GM12878 (cell line): ENCODE measurements at regions not wholly inside any gene's neighbourhood (a gene's known extent, or its start where the extent isn't known, plus 50 kb on each side); places are given as distances from the start of the nearest gene placed in this dataset.

Experiments
- ATAC-seq: fragments of 200-7000 bp; cut with Tn5 transposase; 3 replicates; pipeline ENCODE4 v1.9.1; 2020; ENCODE audit warnings: mild to moderate bottlenecking, moderate library complexity
- BruUV-seq: library from RNA; stranded (reverse); fragments of 400-500 nt; replicated peaks from 2 replicates; lab custom pipeline; 2021; lab: Mats Ljungman, UMichigan
- CTCF ChIA-PET: fragments of 300-600 bp; sonication (Branson Sonifier 250); formaldehyde crosslinking; extraction: SDS; loops from one replicate; lab custom pipeline; 2021; ENCODE audit warnings: inconsistent platforms; lab: Yijun Ruan, JAX
- POLR2A ChIA-PET: fragments of 350-600 bp; formaldehyde crosslinking; extraction: SDS; loops from one replicate; lab custom pipeline; 2021; ENCODE audit warnings: inconsistent platforms; lab: Charles Lee
- RAD21 ChIA-PET: fragments of 300-600 bp; sonication (Branson Sonifier 250); formaldehyde crosslinking; loops from one replicate; lab custom pipeline; 2023; ENCODE audit warnings: antibody characterized with exemption; ENCODE audit not compliant: unreplicated experiment; lab: Charles Lee
- SMC1A ChIA-PET: fragments of 300-600 bp; sonication (Branson Sonifier 250); formaldehyde crosslinking; loops from one replicate; lab custom pipeline; 2023; ENCODE audit not compliant: unreplicated experiment, uncharacterized antibody; lab: Charles Lee
- DNase-seq: peaks from one replicate; pipeline ENCODE4 v3.0.0-alpha.2; 2011; ENCODE audit warnings: low read depth, low spot score
- FAIRE-seq: peaks from 3 replicates; lab custom pipeline; 2011; peaks lifted over from hg19 to GRCh38; lab: Jason Lieb, UNC
- H2AFZ ChIP-seq: 2 replicates; pipeline ENCODE4 v1.6.0; 2011; ENCODE audit warnings: low read depth, low read length, control low read depth; ENCODE audit not compliant: control insufficient read depth
- H3K27ac ChIP-seq: 2 replicates; pipeline ENCODE4 v1.5.1; 2011; ENCODE audit warnings: control low read depth; ENCODE audit not compliant: control insufficient read depth, insufficient read depth
- H3K27me3 ChIP-seq, 2 experiments: replicated peaks in 1 of 2; 2 replicates each; pipeline versions ENCODE4 v1.6.0 to v1.6.1; 2011; ENCODE audit warnings: low read length in 1 of 2; ENCODE audit not compliant: control insufficient read depth in 2 of 2, insufficient read depth in 2 of 2
- H3K36me3 ChIP-seq, 2 experiments: 2 replicates each; pipeline ENCODE4 v1.5.1; 2011; ENCODE audit warnings: low read length in 1 of 2; ENCODE audit not compliant: control insufficient read depth in 2 of 2, insufficient read depth in 2 of 2
- H3K4me1 ChIP-seq: 2 replicates; pipeline ENCODE4 v1.6.1; 2011; ENCODE audit warnings: mild to moderate bottlenecking, low read length, moderate library complexity, mixed read lengths; ENCODE audit not compliant: control insufficient read depth, insufficient read depth
- H3K4me2 ChIP-seq: 2 replicates; pipeline ENCODE4 v1.6.0; 2011; ENCODE audit warnings: control low read depth; ENCODE audit not compliant: control insufficient read depth, insufficient read depth
- H3K4me3 ChIP-seq: fragments of 200-600 bp; sonication (generic); 2 replicates; pipeline ENCODE4 v1.5.1; 2016
- H3K79me2 ChIP-seq: 2 replicates; pipeline ENCODE4 v1.6.0; 2011; ENCODE audit warnings: low read length; ENCODE audit not compliant: control insufficient read depth, insufficient read depth
- H3K9ac ChIP-seq: 2 replicates; pipeline ENCODE4 v1.8.0; 2011; ENCODE audit warnings: low read length, control low read depth, mixed read lengths; ENCODE audit not compliant: control insufficient read depth, insufficient read depth
- H3K9me3 ChIP-seq: replicated peaks from 3 replicates; pipeline ENCODE4 v1.5.1; 2011; ENCODE audit warnings: mild to moderate bottlenecking, low read length; ENCODE audit not compliant: control insufficient read depth, insufficient read depth
- H4K20me1 ChIP-seq: 2 replicates; pipeline ENCODE4 v1.6.0; 2011; ENCODE audit not compliant: control insufficient read depth, insufficient read depth
- ATF2 ChIP-seq: IDR thresholded peaks from 2 replicates; pipeline ENCODE4 v1.6.1; 2012; ENCODE audit warnings: low read length, inconsistent platforms
- ATF3 ChIP-seq: IDR thresholded peaks from 2 replicates; pipeline ENCODE4 v1.6.1; 2011; ENCODE audit warnings: low read depth, mild to moderate bottlenecking, low read length, moderate library complexity, borderline replicate concordance; ENCODE audit errors: extremely low read depth
- BRCA1 ChIP-seq: IDR thresholded peaks from 2 replicates; pipeline ENCODE4 v1.6.1; 2011; ENCODE audit warnings: low read depth, low read length, improper control_type of control experiment
- CBX3 ChIP-seq: fragments of 200-600 bp; sonication (generic); IDR thresholded peaks from 2 replicates; pipeline ENCODE4 v1.6.1; 2016; ENCODE audit warnings: low read depth, borderline replicate concordance
- CTCF ChIP-seq, 3 experiments: IDR thresholded peaks in 2 of 3; conservative IDR thresholded peaks in 1 of 3; 2 replicates each; pipeline ENCODE4 v1.5.1; 2011; ENCODE audit warnings: low read depth in 3 of 3, low read length in 3 of 3, mild to moderate bottlenecking in 3 of 3, control low read depth in 2 of 3, moderate library complexity in 2 of 3, inconsistent platforms in 1 of 3, mixed read lengths in 1 of 3; ENCODE audit not compliant: control insufficient read depth in 2 of 3, insufficient read depth in 1 of 3; ENCODE audit errors: extremely low read depth in 1 of 3
- EED ChIP-seq: sonication (generic); IDR thresholded peaks from 2 replicates; pipeline ENCODE4 v1.6.1; 2016; ENCODE audit warnings: antibody characterized with exemption, low read depth
- EGR1 ChIP-seq, 2 experiments: IDR thresholded peaks; 1 replicate in 1 of 2; 2 replicates in 1 of 2; pipeline ENCODE4 v1.6.1; 2011 to 2012; ENCODE audit warnings: low read depth in 2 of 2, low read length in 2 of 2, borderline replicate concordance in 1 of 2, mild to moderate bottlenecking in 1 of 2, moderate library complexity in 1 of 2
- LARP7 ChIP-seq: fragments of 450-650 bp; IDR thresholded peaks from 2 replicates; pipeline ENCODE4 v1.6.1; 2017; ENCODE audit warnings: mild to moderate bottlenecking
- MEF2A ChIP-seq: IDR thresholded peaks from 2 replicates; pipeline ENCODE4 v1.6.1; 2011; ENCODE audit warnings: low read depth, mild to moderate bottlenecking, low read length, moderate library complexity; ENCODE audit not compliant: insufficient read depth
- NFYB ChIP-seq: IDR thresholded peaks from 2 replicates; pipeline ENCODE4 v1.6.1; 2011; ENCODE audit warnings: low read depth, mild to moderate bottlenecking, low read length, improper control_type of control experiment, moderate library complexity; ENCODE audit not compliant: insufficient read depth
- SMAD1 ChIP-seq: fragments of 450-650 bp; IDR thresholded peaks from 2 replicates; pipeline ENCODE4 v1.6.1; 2018; ENCODE audit warnings: mild to moderate bottlenecking, low read depth; ENCODE audit not compliant: partially characterized antibody
- SMC3 ChIP-seq: IDR thresholded peaks from 2 replicates; pipeline ENCODE4 v1.6.1; 2011; ENCODE audit warnings: low read length, improper control_type of control experiment, borderline replicate concordance
- YY1 ChIP-seq: IDR thresholded peaks from 2 replicates; pipeline ENCODE4 v1.6.1; 2011; ENCODE audit warnings: low read depth, mild to moderate bottlenecking, low read length
- ZBTB33 ChIP-seq: fragments of 450-650 bp; IDR thresholded peaks from 2 replicates; pipeline ENCODE4 v1.6.1; 2017; ENCODE audit warnings: mild to moderate bottlenecking
- ZNF687 ChIP-seq: fragments of 450-650 bp; IDR thresholded peaks from 2 replicates; pipeline ENCODE4 v1.6.1; 2017; ENCODE audit warnings: mild to moderate bottlenecking, moderate library complexity
- WGBS: methylation state at CpG from one replicate; pipeline ENCODE4 v1.1.6; 2016; ENCODE audit warnings: low lambda C conversion rate; ENCODE audit not compliant: insufficient replicate concordance, insufficient coverage; ENCODE audit errors: missing lambda C conversion rate; 5-methylcytosine and 5-hydroxymethylcytosine counted together
- in situ Hi-C: fragments of 300-500 bp; cut with MboI; formaldehyde crosslinking; loops from 9 replicates; pipeline ENCODE4 v1.14.3; 2018; ENCODE audit warnings: mixed read lengths
- intact Hi-C: fragments of 100-400 bp; cut with micrococcal nuclease; formaldehyde crosslinking; loops from one replicate; pipeline ENCODE4 v1.14.2; 2022; ENCODE audit not compliant: unreplicated experiment

- no peak overlapping the region for H2AFZ ChIP-seq
- no peak overlapping the region for H3K4me3 ChIP-seq
- no peaks in the 10 kb centered on the region for H3K4me1 ChIP-seq
- WGBS, result 37% methylated on average over 4 of the region's 4 CpGs
- H3K4me2 ChIP-seq, result no peak overlapping the region
- ChIA-PET CTCF (interaction anchor here (1.4 kb wide), 1 partner anchor 1076 kb away, joined by 4 read pairs; no protein-coding TSS in a partner anchor), SMC1A (interaction anchor here (0.6 to 1.6 kb wide), 4 partner anchors 11 to 545 kb away, joined by 3 to 4 read pairs (median 3); no protein-coding TSS in a partner anchor), POLR2A (no interaction called here), RAD21 (no interaction called here)
- no TSS peak for BruUV-seq
- in situ Hi-C loops, result no loop called here
- intact Hi-C loops, result no loop called here
- no peak for ATAC-seq
- H3K79me2 ChIP-seq, result no peaks in the 10 kb centered on the region
- H3K9ac ChIP-seq, result no peak overlapping the region
- H3K36me3 ChIP-seq, result no peaks in the 10 kb centered on the region
- no peaks in the 10 kb centered on the region for H3K27me3 ChIP-seq
- H4K20me1 ChIP-seq, result no peaks in the 10 kb centered on the region
- no peak overlapping the region for H3K27ac ChIP-seq
- no peak for FAIRE-seq
- DNase-seq, result no peak
- no peaks in the 10 kb centered on the region for H3K9me3 ChIP-seq
- TF ChIP-seq NFYB, result no peak
- no peak for TF ChIP-seq BRCA1
- no peak for TF ChIP-seq ATF2
- no peak for TF ChIP-seq LARP7
- no peak for TF ChIP-seq ATF3
- TF ChIP-seq CTCF (IDR thresholded peaks at IDR 0.05 in 2 of 3, conservative IDR thresholded peaks at IDR 0.05 in 1 of 3; ENCODE audit: control insufficient read depth in 2 of 3, extremely low read depth in 1 of 3, insufficient read depth in 1 of 3, low read depth in 3 of 3, low read length in 3 of 3), result no peak
- no peak for TF ChIP-seq EED
- no peak for TF ChIP-seq EGR1 (IDR thresholded peaks at IDR 0.05; ENCODE audit: borderline replicate concordance in 1 of 2, low read depth in 2 of 2, low read length in 2 of 2)
- TF ChIP-seq SMC3, result no peak
- TF ChIP-seq SMAD1, result no peak
- TF ChIP-seq ZNF687, result no peak
- TF ChIP-seq ZBTB33, result no peak
- TF ChIP-seq MEF2A, result no peak
- no peak for TF ChIP-seq YY1
- no peak for TF ChIP-seq CBX3
These were observed 257.3 kb downstream of the PTBP2 start for GRCh38 chr1:96978901-96979300.
